ENCODE measurements at regions not wholly inside any gene's neighbourhood (a gene's known extent, or its start where the extent isn't known, plus 50 kb on each side); places are given as distances from the start of the nearest gene placed in this dataset.

- H3K27me3 ChIP-seq (ENCODE audit: low read length), result no peaks in the 10 kb centered on the region
- H3K9me2 ChIP-seq (replicated peaks; ENCODE audit: insufficient read depth, low read length), result no peaks in the 10 kb centered on the region
- no peak overlapping the region for H3K27ac ChIP-seq (ENCODE audit: low read length)
- H3K9me3 ChIP-seq (ENCODE audit: low read length), result no peaks in the 10 kb centered on the region
- no peaks in the 10 kb centered on the region for H4K20me1 ChIP-seq (ENCODE audit: insufficient read depth, low read depth, low read length)
- no peak overlapping the region for H3K4me3 ChIP-seq (ENCODE audit: low read length)
- H3K9ac ChIP-seq (ENCODE audit: low read length), result no peak overlapping the region
- H3K4me2 ChIP-seq (ENCODE audit: low read depth, low read length, poor library complexity, severe bottlenecking), result no peak overlapping the region
- no peaks in the 10 kb centered on the region for H3K36me3 ChIP-seq (ENCODE audit: insufficient read depth, low read length)
- DNase-seq, result no peak
- no peaks in the 10 kb centered on the region for H3K79me2 ChIP-seq (ENCODE audit: low read length)
- H2AFZ ChIP-seq (ENCODE audit: low read length), result no peak overlapping the region
- no peaks in the 10 kb centered on the region for H3K4me1 ChIP-seq (ENCODE audit: low read length)
These were observed 470.0 kb downstream of the TSHZ3 start for GRCh38 chr19:30879225-30879624.

GRCh38 chr19:30878495-30878894, 470.7 kb downstream of the TSHZ3 start:
- Histone ChIP-seq H3K36me3 (ENCODE audit: insufficient read depth, low read length) (no peaks in the 10 kb centered on the region), H3K9me3 (ENCODE audit: low read length) (no peaks in the 10 kb centered on the region), H2AFZ (ENCODE audit: low read length) (no peak overlapping the region), H3K9me2 (replicated peaks; ENCODE audit: insufficient read depth, low read length) (no peaks in the 10 kb centered on the region), H3K4me1 (ENCODE audit: low read length) (no peaks in the 10 kb centered on the region), H3K9ac (ENCODE audit: low read length) (no peak overlapping the region), H4K20me1 (ENCODE audit: insufficient read depth, low read depth, low read length) (no peaks in the 10 kb centered on the region), H3K27me3 (ENCODE audit: low read length) (no peaks in the 10 kb centered on the region), H3K4me2 (ENCODE audit: low read depth, low read length, poor library complexity, severe bottlenecking) (no peak overlapping the region), H3K4me3 (ENCODE audit: low read length) (no peak overlapping the region), H3K79me2 (ENCODE audit: low read length) (no peaks in the 10 kb centered on the region), H3K27ac (ENCODE audit: low read length) (no peak overlapping the region)
- no peak for DNase-seq

GRCh38 chr19:30877661-30878113, 471.5 kb downstream of the TSHZ3 start:
- H3K4me2 ChIP-seq (ENCODE audit: low read depth, low read length, poor library complexity, severe bottlenecking), result no peak overlapping the region
- H3K4me1 ChIP-seq (ENCODE audit: low read length), result no peaks in the 10 kb centered on the region

GRCh38 chr19:30873691-30874090, 475.5 kb downstream of the TSHZ3 start:
- Histone ChIP-seq H3K79me2 (ENCODE audit: low read length) (no peaks in the 10 kb centered on the region), H2AFZ (ENCODE audit: low read length) (no peak overlapping the region), H3K36me3 (ENCODE audit: insufficient read depth, low read length) (no peaks in the 10 kb centered on the region), H3K4me2 (ENCODE audit: low read depth, low read length, poor library complexity, severe bottlenecking) (no peak overlapping the region), H4K20me1 (ENCODE audit: insufficient read depth, low read depth, low read length) (no peaks in the 10 kb centered on the region), H3K9ac (ENCODE audit: low read length) (no peak overlapping the region), H3K27me3 (ENCODE audit: low read length) (no peaks in the 10 kb centered on the region), H3K27ac (ENCODE audit: low read length) (no peak overlapping the region), H3K9me2 (replicated peaks; ENCODE audit: insufficient read depth, low read length) (no peaks in the 10 kb centered on the region), H3K9me3 (ENCODE audit: low read length) (no peaks in the 10 kb centered on the region), H3K4me3 (ENCODE audit: low read length) (no peak overlapping the region), H3K4me1 (ENCODE audit: low read length) (no peaks in the 10 kb centered on the region)
- no peak for DNase-seq

More at GRCh38 chr19:30877661-30878113, 471.5 kb downstream of the TSHZ3 start:
- no peak for DNase-seq
- Histone ChIP-seq H3K79me2 (ENCODE audit: low read length) (no peaks in the 10 kb centered on the region), H3K4me3 (ENCODE audit: low read length) (no peak overlapping the region), H3K27me3 (ENCODE audit: low read length) (no peaks in the 10 kb centered on the region), H3K9me3 (ENCODE audit: low read length) (no peaks in the 10 kb centered on the region), H3K9ac (ENCODE audit: low read length) (no peak overlapping the region), H3K36me3 (ENCODE audit: insufficient read depth, low read length) (no peaks in the 10 kb centered on the region), H4K20me1 (ENCODE audit: insufficient read depth, low read depth, low read length) (no peaks in the 10 kb centered on the region), H2AFZ (ENCODE audit: low read length) (no peak overlapping the region), H3K27ac (ENCODE audit: low read length) (no peak overlapping the region), H3K9me2 (replicated peaks; ENCODE audit: insufficient read depth, low read length) (no peaks in the 10 kb centered on the region)

GRCh38 chr19:30873003-30873402, 476.2 kb downstream of the TSHZ3 start:
- no peaks in the 10 kb centered on the region for H3K27me3 ChIP-seq (ENCODE audit: low read length)
- DNase-seq, result no peak
- H3K9me2 ChIP-seq (replicated peaks; ENCODE audit: insufficient read depth, low read length), result no peaks in the 10 kb centered on the region
- no peak overlapping the region for H2AFZ ChIP-seq (ENCODE audit: low read length)
- H3K4me1 ChIP-seq (ENCODE audit: low read length), result no peaks in the 10 kb centered on the region
- H3K4me3 ChIP-seq (ENCODE audit: low read length), result no peak overlapping the region
- H3K27ac ChIP-seq (ENCODE audit: low read length), result no peak overlapping the region
- H3K9ac ChIP-seq (ENCODE audit: low read length), result no peak overlapping the region
- no peaks in the 10 kb centered on the region for H4K20me1 ChIP-seq (ENCODE audit: insufficient read depth, low read depth, low read length)
- no peak overlapping the region for H3K4me2 ChIP-seq (ENCODE audit: low read depth, low read length, poor library complexity, severe bottlenecking)
- no peaks in the 10 kb centered on the region for H3K79me2 ChIP-seq (ENCODE audit: low read length)
- H3K9me3 ChIP-seq (ENCODE audit: low read length), result no peaks in the 10 kb centered on the region
- H3K36me3 ChIP-seq (ENCODE audit: insufficient read depth, low read length), result no peaks in the 10 kb centered on the region

- Histone ChIP-seq H3K9ac (ENCODE audit: low read length) (no peak overlapping the region), H3K27me3 (ENCODE audit: low read length) (no peaks in the 10 kb centered on the region), H3K79me2 (ENCODE audit: low read length) (no peaks in the 10 kb centered on the region), H3K9me3 (ENCODE audit: low read length) (no peaks in the 10 kb centered on the region), H4K20me1 (ENCODE audit: insufficient read depth, low read depth, low read length) (no peaks in the 10 kb centered on the region), H3K4me3 (ENCODE audit: low read length) (no peak overlapping the region), H3K27ac (ENCODE audit: low read length) (no peak overlapping the region), H3K36me3 (ENCODE audit: insufficient read depth, low read length) (no peaks in the 10 kb centered on the region), H3K4me1 (ENCODE audit: low read length) (no peaks in the 10 kb centered on the region), H2AFZ (ENCODE audit: low read length) (no peak overlapping the region), H3K9me2 (replicated peaks; ENCODE audit: insufficient read depth, low read length) (no peaks in the 10 kb centered on the region), H3K4me2 (ENCODE audit: low read depth, low read length, poor library complexity, severe bottlenecking) (no peak overlapping the region)
- DNase-seq, result no peak
These were observed 477.3 kb downstream of the TSHZ3 start for GRCh38 chr19:30871979-30872378.

- H3K27ac ChIP-seq (ENCODE audit: low read length), result no peak overlapping the region
- no peaks in the 10 kb centered on the region for H3K27me3 ChIP-seq (ENCODE audit: low read length)
- no peaks in the 10 kb centered on the region for H3K4me1 ChIP-seq (ENCODE audit: low read length)
- H3K36me3 ChIP-seq (ENCODE audit: insufficient read depth, low read length), result no peaks in the 10 kb centered on the region
- no peak for DNase-seq
- no peaks in the 10 kb centered on the region for H3K9me2 ChIP-seq (replicated peaks; ENCODE audit: insufficient read depth, low read length)
- no peaks in the 10 kb centered on the region for H3K9me3 ChIP-seq (ENCODE audit: low read length)
- no peak overlapping the region for H3K4me2 ChIP-seq (ENCODE audit: low read depth, low read length, poor library complexity, severe bottlenecking)
- no peaks in the 10 kb centered on the region for H4K20me1 ChIP-seq (ENCODE audit: insufficient read depth, low read depth, low read length)
- no peak overlapping the region for H2AFZ ChIP-seq (ENCODE audit: low read length)
- no peak overlapping the region for H3K9ac ChIP-seq (ENCODE audit: low read length)
- H3K79me2 ChIP-seq (ENCODE audit: low read length), result no peaks in the 10 kb centered on the region
- H3K4me3 ChIP-seq (ENCODE audit: low read length), result no peak overlapping the region
These were observed 478.4 kb downstream of the TSHZ3 start for GRCh38 chr19:30870876-30871275.

GRCh38 chr19:30865511-30865910, 483.7 kb downstream of the TSHZ3 start:
- H3K27me3 ChIP-seq (ENCODE audit: low read length), result no peaks in the 10 kb centered on the region
- H4K20me1 ChIP-seq (ENCODE audit: insufficient read depth, low read depth, low read length), result no peaks in the 10 kb centered on the region
- H3K27ac ChIP-seq (ENCODE audit: low read length), result no peak overlapping the region
- H3K9me2 ChIP-seq (replicated peaks; ENCODE audit: insufficient read depth, low read length), result no peaks in the 10 kb centered on the region
- DNase-seq, result no peak
- H3K9ac ChIP-seq (ENCODE audit: low read length), result no peak overlapping the region
- H3K79me2 ChIP-seq (ENCODE audit: low read length), result no peaks in the 10 kb centered on the region
- H3K9me3 ChIP-seq (ENCODE audit: low read length), result no peaks in the 10 kb centered on the region
- H3K4me3 ChIP-seq (ENCODE audit: low read length), result no peak overlapping the region
- no peak overlapping the region for H2AFZ ChIP-seq (ENCODE audit: low read length)
- no peaks in the 10 kb centered on the region for H3K36me3 ChIP-seq (ENCODE audit: insufficient read depth, low read length)
- H3K4me1 ChIP-seq (ENCODE audit: low read length), result no peaks in the 10 kb centered on the region
- H3K4me2 ChIP-seq (ENCODE audit: low read depth, low read length, poor library complexity, severe bottlenecking), result no peak overlapping the region

Data from Karpas-422 (cell line).